Prostate gland (tissue), 2 donors: ENCODE measurements at regions not wholly inside any gene's neighbourhood (a gene's known extent, or its start where the extent isn't known, plus 50 kb on each side); places are given as distances from the start of the nearest gene placed in this dataset.

Source experiments
- DNase-seq: peaks from one replicate; pipeline ENCODE4 v3.0.0-alpha.2; 2019; ENCODE audit warnings: low spot score
- H3K27ac ChIP-seq, 2 donors: fragments of 200-600 bp; sonication (generic); 2 replicates each; pipeline ENCODE4 v1.5.1; 2017 to 2019
- H3K27me3 ChIP-seq: fragments of 200-600 bp; sonication (generic); replicated peaks from 2 replicates; pipeline ENCODE4 v1.5.1; 2019; ENCODE audit not compliant: insufficient read depth
- H3K36me3 ChIP-seq, 2 donors: fragments of 200-600 bp; sonication (generic); 1 replicate in 1 of 2; 2 replicates in 1 of 2; pipeline versions ENCODE4 v1.5.1 to v1.8.1; 2017 to 2019
- H3K4me1 ChIP-seq: fragments of 200-600 bp; sonication (generic); replicated peaks from 2 replicates; pipeline ENCODE4 v1.5.1; 2019
- H3K4me3 ChIP-seq, 2 donors: fragments of 200-600 bp; sonication (generic); 2 replicates each; pipeline ENCODE4 v1.5.1; 2017 to 2019
- H3K9me3 ChIP-seq: fragments of 200-600 bp; sonication (generic); 2 replicates; pipeline ENCODE4 v1.5.1; 2017
- POLR2A ChIP-seq: fragments of 450-650 bp; IDR thresholded peaks from one replicate; pipeline ENCODE4 v1.6.1; 2016; ENCODE audit warnings: antibody characterized with exemption, mild to moderate bottlenecking
- POLR2AphosphoS5 ChIP-seq: sonication (generic); formaldehyde crosslinking; IDR thresholded peaks from one replicate; pipeline ENCODE4 v1.6.1; 2017; ENCODE audit warnings: antibody characterized with exemption
- WGBS: methylation state at CpG from one replicate; pipeline ENCODE4 v1.1.5; 2018; 5-methylcytosine and 5-hydroxymethylcytosine counted together
- intact Hi-C: fragments of 100-400 bp; cut with DNase I; formaldehyde crosslinking; loops from one replicate; pipeline ENCODE4 v1.14.2; 2022
- TF ChIP-seq, protein P1 (sequence below), 4 experiments: fragments of 200-600 bp in 2 of 4; fragments of 450-650 bp in 2 of 4; sonication (generic) in 2 of 4; IDR thresholded peaks; 1 replicate in 3 of 4; 2 replicates in 1 of 4; pipeline ENCODE4 v1.5.1; 2016 to 2019; ENCODE audit warnings: antibody characterized with exemption in 4 of 4, mild to moderate bottlenecking in 2 of 4, moderate library complexity in 2 of 4

DNA sequence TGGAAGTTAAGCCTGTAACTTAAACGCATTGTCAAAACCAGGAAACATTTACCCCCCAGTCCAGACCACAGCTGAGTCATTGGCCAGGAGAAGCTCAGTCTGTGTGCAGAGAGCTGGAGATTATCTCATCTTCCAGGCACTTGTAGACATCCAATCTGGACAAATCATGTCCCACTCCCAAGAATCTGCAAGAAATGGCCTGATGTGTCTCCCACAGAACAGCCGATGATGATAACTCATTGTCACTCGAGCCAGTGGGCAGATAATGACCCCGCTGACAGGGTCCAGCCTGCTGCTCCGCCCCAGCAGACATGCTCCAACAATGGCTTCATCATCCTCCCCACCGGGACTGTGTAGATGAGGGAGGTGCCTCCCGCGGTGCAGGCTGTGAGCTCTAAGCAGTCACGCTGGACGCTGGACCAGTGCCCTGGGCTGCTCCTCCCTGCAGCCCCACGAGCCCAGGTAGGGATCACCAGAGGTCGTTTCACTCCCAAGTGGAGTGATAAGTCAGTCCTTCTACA is 322.5 kb downstream of the C16orf95 start:
- DNase-seq, result no peak
- Histone ChIP-seq H3K27ac (no peak overlapping the region), H3K36me3 (no peaks in the 10 kb centered on the region), H3K9me3 (no peaks in the 10 kb centered on the region), H3K27me3 (peaks cover 8% of the 10 kb centered on the region), H3K4me1 (no peaks in the 10 kb centered on the region), H3K4me3 (no peak overlapping the region)
- TF ChIP-seq POLR2AphosphoS5 (no peak), POLR2A (no peak)
- TF ChIP-seq, protein P1, sequence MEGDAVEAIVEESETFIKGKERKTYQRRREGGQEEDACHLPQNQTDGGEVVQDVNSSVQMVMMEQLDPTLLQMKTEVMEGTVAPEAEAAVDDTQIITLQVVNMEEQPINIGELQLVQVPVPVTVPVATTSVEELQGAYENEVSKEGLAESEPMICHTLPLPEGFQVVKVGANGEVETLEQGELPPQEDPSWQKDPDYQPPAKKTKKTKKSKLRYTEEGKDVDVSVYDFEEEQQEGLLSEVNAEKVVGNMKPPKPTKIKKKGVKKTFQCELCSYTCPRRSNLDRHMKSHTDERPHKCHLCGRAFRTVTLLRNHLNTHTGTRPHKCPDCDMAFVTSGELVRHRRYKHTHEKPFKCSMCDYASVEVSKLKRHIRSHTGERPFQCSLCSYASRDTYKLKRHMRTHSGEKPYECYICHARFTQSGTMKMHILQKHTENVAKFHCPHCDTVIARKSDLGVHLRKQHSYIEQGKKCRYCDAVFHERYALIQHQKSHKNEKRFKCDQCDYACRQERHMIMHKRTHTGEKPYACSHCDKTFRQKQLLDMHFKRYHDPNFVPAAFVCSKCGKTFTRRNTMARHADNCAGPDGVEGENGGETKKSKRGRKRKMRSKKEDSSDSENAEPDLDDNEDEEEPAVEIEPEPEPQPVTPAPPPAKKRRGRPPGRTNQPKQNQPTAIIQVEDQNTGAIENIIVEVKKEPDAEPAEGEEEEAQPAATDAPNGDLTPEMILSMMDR (IDR thresholded peaks at IDR 0.05), result no peak
- intact Hi-C loops, result no loop called here
- 6% methylated on average over 12 of the region's 12 CpGs for WGBS

DNA sequence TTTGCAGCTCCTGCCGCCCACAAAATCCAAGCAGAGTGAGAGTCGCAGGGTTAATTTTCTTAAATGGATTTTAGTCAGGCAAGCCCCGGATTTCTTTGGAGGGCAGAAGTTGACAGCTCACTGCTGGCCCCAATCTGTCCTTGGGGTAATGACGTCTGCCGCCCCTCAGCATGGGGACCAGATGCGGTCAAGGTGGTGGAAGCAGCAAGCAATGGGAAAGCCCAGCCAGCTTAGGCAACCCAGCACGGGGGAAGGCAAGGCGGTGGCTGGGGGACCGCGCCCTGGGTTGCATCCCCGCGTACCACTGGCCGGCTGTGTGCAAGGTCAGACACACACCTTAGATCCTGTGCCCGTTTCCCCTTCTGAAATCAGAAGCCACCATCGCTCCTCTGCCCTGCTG is 321.7 kb downstream of the C16orf95 start:
- H3K9me3 ChIP-seq, result no peaks in the 10 kb centered on the region
- H3K36me3 ChIP-seq, result no peaks in the 10 kb centered on the region
- no peak overlapping the region for H3K4me3 ChIP-seq
- DNase-seq, result no peak
- TF ChIP-seq POLR2A (no peak), POLR2AphosphoS5 (no peak)
- TF ChIP-seq, protein P1 (IDR thresholded peaks at IDR 0.05), result no peak
- intact Hi-C loops, result no loop called here
- H3K4me1 ChIP-seq, result no peaks in the 10 kb centered on the region
- 54% methylated on average over 15 of the region's 15 CpGs for WGBS
- H3K27me3 ChIP-seq, result peaks cover 8% of the 10 kb centered on the region
- no peak overlapping the region for H3K27ac ChIP-seq

DNA sequence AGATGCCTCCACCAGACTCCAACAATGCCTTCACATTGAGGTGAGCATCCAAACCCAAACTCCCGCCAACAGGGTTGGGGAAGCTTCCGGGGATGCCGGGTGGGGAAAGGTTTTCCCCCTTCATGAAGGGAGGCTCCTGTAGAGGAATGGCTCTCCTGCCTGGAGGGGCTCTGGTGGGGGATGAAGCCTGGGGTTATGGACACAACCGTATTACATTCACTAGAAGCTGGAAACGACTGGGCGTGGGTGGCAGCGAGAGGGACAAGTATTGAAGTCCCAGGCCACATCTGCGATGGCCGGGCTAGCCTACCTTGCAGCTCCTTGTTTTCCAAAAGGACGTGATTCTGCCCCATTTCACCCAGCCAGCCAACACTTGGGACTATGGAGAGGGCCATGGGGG is 321.1 kb downstream of the C16orf95 start:
- DNase-seq, result no peak
- H3K27ac ChIP-seq, result no peak overlapping the region
- H3K4me3 ChIP-seq, result no peak overlapping the region
- 93% methylated on average over 10 of the region's 10 CpGs for whole genome bisulfite sequencing
- intact Hi-C loops, result no loop called here
- no peaks in the 10 kb centered on the region for H3K4me1 ChIP-seq
- H3K27me3 ChIP-seq, result peaks cover 8% of the 10 kb centered on the region
- no peak for TF ChIP-seq POLR2AphosphoS5
- no peak for TF ChIP-seq POLR2A
- TF ChIP-seq, protein P1 (IDR thresholded peaks at IDR 0.05), result no peak
- no peaks in the 10 kb centered on the region for H3K9me3 ChIP-seq
- H3K36me3 ChIP-seq, result no peaks in the 10 kb centered on the region

DNA sequence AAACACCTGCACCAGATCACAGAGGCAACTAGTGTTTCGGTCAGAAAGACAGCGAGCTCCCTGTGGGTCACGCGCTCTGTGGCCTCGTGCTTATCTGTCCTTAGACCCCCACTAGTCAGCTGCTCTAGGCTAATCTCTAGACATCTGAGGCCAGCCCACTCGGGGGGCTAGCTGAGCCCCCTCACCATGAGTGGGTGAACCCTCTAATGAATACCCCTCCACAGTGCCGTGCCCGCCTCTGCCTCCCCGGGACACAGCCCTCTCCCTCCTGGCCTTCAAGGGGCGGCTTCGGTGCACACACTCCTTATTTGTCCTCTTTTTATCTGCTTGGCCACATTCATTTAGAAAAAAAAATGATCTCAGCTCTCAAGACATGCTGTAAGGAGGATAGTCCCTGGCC is 320.1 kb downstream of the C16orf95 start:
- intact Hi-C loops, result no loop called here
- no peak overlapping the region for H3K27ac ChIP-seq
- 83% methylated on average over 11 of the region's 11 CpGs for WGBS
- no peaks in the 10 kb centered on the region for H3K9me3 ChIP-seq
- no peak overlapping the region for H3K4me3 ChIP-seq
- TF ChIP-seq, protein P1 (IDR thresholded peaks at IDR 0.05), result no peak
- TF ChIP-seq POLR2AphosphoS5, result no peak
- no peak for TF ChIP-seq POLR2A
- no peaks in the 10 kb centered on the region for H3K4me1 ChIP-seq
- peaks cover 8% of the 10 kb centered on the region for H3K27me3 ChIP-seq
- H3K36me3 ChIP-seq, result no peaks in the 10 kb centered on the region
- no peak for DNase-seq

DNA sequence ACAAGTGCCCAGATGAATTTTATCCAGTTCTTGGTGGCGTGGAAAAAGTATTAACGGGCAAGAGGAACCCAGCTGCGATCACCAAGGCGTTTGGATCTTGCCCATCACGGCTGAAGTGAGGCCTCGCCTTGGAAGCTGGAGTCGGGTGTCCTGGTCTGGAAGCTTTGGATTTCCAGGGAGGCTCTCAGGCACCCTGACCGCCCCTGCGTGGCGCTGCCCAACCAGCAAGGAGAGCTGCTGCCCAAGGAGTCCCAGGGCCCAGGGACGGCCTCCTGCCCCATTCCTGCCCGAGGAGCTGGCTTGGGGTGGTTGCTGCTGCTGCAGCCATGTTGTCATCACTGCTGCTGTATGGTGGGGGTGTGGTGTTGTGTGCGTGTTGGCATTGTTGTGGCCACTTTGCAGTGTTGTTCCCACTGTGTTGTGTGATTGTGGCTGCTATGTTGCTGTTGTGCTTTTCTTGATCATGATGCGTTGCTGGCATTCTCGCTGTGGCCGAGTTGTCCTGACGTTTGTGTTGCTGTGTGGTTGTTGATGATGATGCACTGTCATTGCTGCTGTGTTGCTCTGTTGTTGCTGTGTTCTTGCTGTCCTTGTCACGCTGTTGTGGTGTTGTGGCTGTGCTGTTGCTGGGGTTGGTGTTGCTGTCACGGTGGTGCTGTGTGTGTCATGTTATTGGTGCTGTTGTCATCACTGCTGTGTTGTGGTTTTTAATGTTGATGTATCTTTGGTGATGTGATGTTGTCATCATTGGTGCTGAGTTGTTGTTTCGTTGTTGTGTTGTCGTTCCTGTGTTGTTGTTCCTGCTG is 318.8 kb downstream of the C16orf95 start:
- no peaks in the 10 kb centered on the region for H3K4me1 ChIP-seq
- peaks cover 8% of the 10 kb centered on the region for H3K27me3 ChIP-seq
- DNase-seq, result no peak
- H3K36me3 ChIP-seq, result no peaks in the 10 kb centered on the region
- WGBS, result 79% methylated on average over 21 of the region's 21 CpGs
- intact Hi-C loops, result no loop called here
- no peak overlapping the region for H3K27ac ChIP-seq
- H3K9me3 ChIP-seq, result no peaks in the 10 kb centered on the region
- no peak overlapping the region for H3K4me3 ChIP-seq
- TF ChIP-seq, protein P1 (IDR thresholded peaks at IDR 0.05), result no peak
- TF ChIP-seq POLR2A (no peak), POLR2AphosphoS5 (no peak)
